A549 (cell line): ENCODE measurements at regions not wholly inside any gene's neighbourhood (a gene's known extent, or its start where the extent isn't known, plus 50 kb on each side); places are given as distances from the start of the nearest gene placed in this dataset.

Experiments used
- CEBPB ChIP-seq, 2 experiments: fragments of >200 bp in 1 of 2; sonication (Bioruptor Twin) in 1 of 2; formaldehyde crosslinking in 1 of 2; IDR thresholded peaks; 2 replicates each; pipeline ENCODE4 v1.6.1; 2012 to 2016
- CTCF ChIP-seq: fragments of >200 bp; sonication (Bioruptor Twin); formaldehyde crosslinking; IDR thresholded peaks from 3 replicates; pipeline ENCODE4 v1.5.1; 2016
- RAD21 ChIP-seq, 2 experiments: fragments of >200 bp in 1 of 2; sonication (Bioruptor Twin) in 1 of 2; formaldehyde crosslinking in 1 of 2; IDR thresholded peaks in 1 of 2; conservative IDR thresholded peaks in 1 of 2; 2 replicates in 1 of 2; 3 replicates in 1 of 2; pipeline ENCODE4 v1.6.1; 2012 to 2018; ENCODE audit warnings: inconsistent platforms in 1 of 2
- TP53 ChIP-seq: fragments of 250-450 bp; sonication (Bioruptor Pico); IDR thresholded peaks from 2 replicates; pipeline ENCODE4 v1.5.0; 2021; ENCODE audit warnings: mild to moderate bottlenecking, moderate library complexity

GRCh38 chr4:19117022-19117421, 1095.5 kb upstream of the LCORL start:
- TF ChIP-seq CTCF (no peak), RAD21 (conservative IDR thresholded peaks at IDR 0.05 in 1 of 2, IDR thresholded peaks at IDR 0.05 in 1 of 2) (no peak), CEBPB (IDR thresholded peaks at IDR 0.05) (no peak), TP53 (CRISPR knock-in tag) (no peak)
